Activated naive CD4-positive, alpha-beta T cell treated with anti-CD3 and anti-CD28 coated beads for 36 hours (primary cell): ENCODE measurements at regions not wholly inside any gene's neighbourhood (a gene's known extent, or its start where the extent isn't known, plus 50 kb on each side); places are given as distances from the start of the nearest gene placed in this dataset.
"Not testable (repeated sequence)": the region's sequence is repeated elsewhere in the genome, so short reads cannot be mapped to it uniquely, and the experiment has no call there.

ENCODE experiments used
- CTCF ChIA-PET: fragments of 350-600 bp; sonication (Branson Sonifier 250); formaldehyde crosslinking; loops from one replicate; lab custom pipeline; 2021; ENCODE audit warnings: antibody characterized with exemption; lab: Charles Lee
- DNase-seq: peaks from one replicate; pipeline ENCODE4 v3.0.0-alpha.2; 2020
- H3K27ac Mint-ChIP-seq: one replicate; pipeline ENCODE4 v1.8.0; 2021; ENCODE audit warnings: mild to moderate bottlenecking, mixed read lengths
- H3K27me3 Mint-ChIP-seq: one replicate; pipeline ENCODE4 v1.8.0; 2021; ENCODE audit warnings: low read depth, mixed read lengths
- H3K36me3 Mint-ChIP-seq: one replicate; pipeline ENCODE4 v1.8.0; 2021; ENCODE audit warnings: low read depth, mixed read lengths
- H3K4me1 Mint-ChIP-seq: one replicate; pipeline ENCODE4 v1.8.0; 2021; ENCODE audit warnings: low read depth, mixed read lengths
- H3K4me3 Mint-ChIP-seq: one replicate; pipeline ENCODE4 v1.8.0; 2021; ENCODE audit warnings: mild to moderate bottlenecking, moderate library complexity, mixed read lengths
- H3K9me3 Mint-ChIP-seq: one replicate; pipeline ENCODE4 v1.8.0; 2021; ENCODE audit warnings: mixed read lengths
- intact Hi-C: fragments of 100-400 bp; cut with micrococcal nuclease; formaldehyde crosslinking; loops from one replicate; pipeline ENCODE4 v1.15.1; 2023

DNA sequence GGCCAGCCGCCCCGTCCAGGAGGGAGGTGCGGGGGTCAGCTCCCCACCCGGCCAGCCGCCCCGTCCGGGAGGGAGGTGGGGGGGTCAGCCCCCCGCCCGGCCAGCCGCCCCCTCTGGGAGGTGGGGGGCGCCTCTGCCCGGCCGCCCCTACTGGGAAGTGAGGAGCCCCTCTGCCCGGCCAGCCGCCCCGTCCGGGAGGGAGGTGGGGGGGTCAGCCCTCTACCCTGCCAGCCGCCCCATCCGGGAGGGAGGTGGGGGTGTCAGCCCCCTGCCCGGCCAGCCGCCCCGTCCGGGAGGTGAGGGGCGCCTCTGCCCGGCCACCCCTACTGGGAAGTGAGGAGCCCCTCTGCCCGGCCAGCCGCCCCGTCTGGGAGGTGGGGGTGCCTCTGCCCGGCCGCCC lies 61.5 kb upstream of the LMCD1 start:
- H3K4me1 Mint-ChIP-seq, H3K9me3 Mint-ChIP-seq, DNase-seq, intact Hi-C loops, H3K27ac Mint-ChIP-seq, H3K27me3 Mint-ChIP-seq, H3K36me3 Mint-ChIP-seq, H3K4me3 Mint-ChIP-seq: not testable (repeated sequence)
- CTCF ChIA-PET = interaction anchor here (0.7 kb wide), 1 partner anchor 8 kb away, joined by 4 read pairs; no protein-coding TSS in a partner anchor

- CTCF ChIA-PET = interaction anchor here (0.7 to 1.3 kb wide), 4 partner anchors 166 to 222 kb away, joined by 3 to 5 read pairs (median 3); no protein-coding TSS in a partner anchor
- DNase-seq = no peak
- peaks cover 5% of the 10 kb centered on the region for H3K9me3 Mint-ChIP-seq
- no peak overlapping the region for H3K27ac Mint-ChIP-seq
- intact Hi-C loops = loop anchor here (1.0 kb wide), 1 partner anchor 181 kb away; no protein-coding TSS in a partner anchor
- H3K4me1 Mint-ChIP-seq = no peaks in the 10 kb centered on the region
- H3K27me3 Mint-ChIP-seq = peaks cover 2% of the 10 kb centered on the region
- H3K4me3 Mint-ChIP-seq = no peak overlapping the region
- H3K36me3 Mint-ChIP-seq = no peaks in the 10 kb centered on the region
Observed at GRCh38 chr3:8441969-8442559, 59.6 kb upstream of the LMCD1 start.

GRCh38 chr3:8442993-8443650 lies 58.5 kb upstream of the LMCD1 start:
- no peak for DNase-seq
- intact Hi-C loops = loop anchor here (1.0 kb wide), 1 partner anchor 180 kb away; no protein-coding TSS in a partner anchor
- H3K4me3 Mint-ChIP-seq = no peak overlapping the region
- CTCF ChIA-PET = interaction anchor here (0.7 to 1.6 kb wide), 2 partner anchors 25 to 177 kb away, joined by 3 to 4 read pairs; no protein-coding TSS in a partner anchor
- H3K27ac Mint-ChIP-seq = no peak overlapping the region
- peaks cover 2% of the 10 kb centered on the region for H3K27me3 Mint-ChIP-seq
- no peaks in the 10 kb centered on the region for H3K36me3 Mint-ChIP-seq
- H3K4me1 Mint-ChIP-seq = no peaks in the 10 kb centered on the region
- H3K9me3 Mint-ChIP-seq = peaks cover 4% of the 10 kb centered on the region

DNA sequence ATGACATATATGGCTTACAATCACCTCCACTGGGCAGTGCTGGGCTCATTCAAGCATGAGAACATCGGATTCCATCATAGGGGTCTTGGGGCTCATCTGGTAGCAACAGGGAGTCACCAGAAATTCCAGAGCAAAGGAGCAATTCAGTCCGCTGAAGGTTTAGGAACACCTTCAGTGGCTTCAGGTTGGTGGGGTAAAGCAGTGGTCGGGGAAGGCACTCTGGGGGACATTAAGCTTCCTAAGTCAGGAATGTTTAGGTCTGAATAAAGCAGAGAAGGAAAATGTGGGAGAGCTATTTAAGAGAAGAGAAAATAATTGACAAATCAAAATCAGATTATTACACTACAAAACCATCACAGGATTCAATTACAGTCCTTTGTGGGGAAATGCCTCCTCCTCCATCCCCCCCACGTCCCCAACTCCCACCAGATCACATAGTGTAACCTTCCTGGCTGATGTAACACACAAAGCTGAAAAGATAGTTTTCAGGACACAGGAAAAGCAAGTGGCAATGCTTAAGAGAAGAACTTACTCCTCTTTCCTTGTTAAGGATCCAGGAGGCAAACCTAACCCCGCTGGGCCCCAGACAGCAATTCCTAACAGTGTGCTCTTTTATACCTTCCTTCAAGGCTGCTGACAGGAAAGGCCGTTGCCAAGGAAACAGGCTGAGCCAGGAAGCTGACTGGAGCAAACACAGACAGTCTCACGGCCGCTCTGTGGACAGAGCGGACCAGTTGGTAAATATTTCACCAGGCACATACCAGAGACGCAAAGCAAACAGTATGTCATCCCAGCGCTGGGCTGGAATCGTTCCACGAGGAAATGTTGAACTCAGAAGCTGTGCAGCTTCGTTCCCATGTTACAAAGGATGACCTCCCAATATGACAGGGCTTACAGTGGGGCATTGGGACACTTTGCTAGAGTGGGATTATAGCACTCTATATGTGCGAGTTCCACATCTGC lies 57.5 kb upstream of the LMCD1 start:
- Mint-ChIP-seq H3K4me3 (no peak overlapping the region), H3K4me1 (no peaks in the 10 kb centered on the region), H3K27me3 (peaks cover 2% of the 10 kb centered on the region), H3K36me3 (no peaks in the 10 kb centered on the region), H3K27ac (no peak overlapping the region), H3K9me3 (no peaks in the 10 kb centered on the region)
- intact Hi-C loops = no loop called here
- CTCF ChIA-PET = interaction anchor here (1.0 to 1.6 kb wide), 2 partner anchors 26 to 55 kb away, joined by 3 to 4 read pairs; no protein-coding TSS in a partner anchor
- peak; percentile 4 for DNase-seq

- H3K27me3 Mint-ChIP-seq = peaks cover 2% of the 10 kb centered on the region
- no peaks in the 10 kb centered on the region for H3K4me1 Mint-ChIP-seq
- no peak for DNase-seq
- intact Hi-C loops = no loop called here
- no peaks in the 10 kb centered on the region for H3K9me3 Mint-ChIP-seq
- CTCF ChIA-PET = no interaction called here
- H3K36me3 Mint-ChIP-seq = no peaks in the 10 kb centered on the region
- H3K27ac Mint-ChIP-seq = no peak overlapping the region
- no peak overlapping the region for H3K4me3 Mint-ChIP-seq
Observed at GRCh38 chr3:8444883-8445282, 56.7 kb upstream of the LMCD1 start.

GRCh38 chr3:8445861-8446260 lies 55.8 kb upstream of the LMCD1 start:
- intact Hi-C loops = no loop called here
- H3K9me3 Mint-ChIP-seq = no peaks in the 10 kb centered on the region
- peaks cover 2% of the 10 kb centered on the region for H3K27me3 Mint-ChIP-seq
- no peak overlapping the region for H3K27ac Mint-ChIP-seq
- no peak for DNase-seq
- H3K36me3 Mint-ChIP-seq = no peaks in the 10 kb centered on the region
- no peak overlapping the region for H3K4me3 Mint-ChIP-seq
- CTCF ChIA-PET = no interaction called here
- no peaks in the 10 kb centered on the region for H3K4me1 Mint-ChIP-seq

GRCh38 chr3:8446845-8447244 lies 54.8 kb upstream of the LMCD1 start:
- DNase-seq = no peak
- CTCF ChIA-PET = no interaction called here
- no peaks in the 10 kb centered on the region for H3K36me3 Mint-ChIP-seq
- H3K4me3 Mint-ChIP-seq = no peak overlapping the region
- H3K27ac Mint-ChIP-seq = no peak overlapping the region
- intact Hi-C loops = no loop called here
- no peaks in the 10 kb centered on the region for H3K4me1 Mint-ChIP-seq
- no peaks in the 10 kb centered on the region for H3K9me3 Mint-ChIP-seq
- peaks cover 2% of the 10 kb centered on the region for H3K27me3 Mint-ChIP-seq

DNA sequence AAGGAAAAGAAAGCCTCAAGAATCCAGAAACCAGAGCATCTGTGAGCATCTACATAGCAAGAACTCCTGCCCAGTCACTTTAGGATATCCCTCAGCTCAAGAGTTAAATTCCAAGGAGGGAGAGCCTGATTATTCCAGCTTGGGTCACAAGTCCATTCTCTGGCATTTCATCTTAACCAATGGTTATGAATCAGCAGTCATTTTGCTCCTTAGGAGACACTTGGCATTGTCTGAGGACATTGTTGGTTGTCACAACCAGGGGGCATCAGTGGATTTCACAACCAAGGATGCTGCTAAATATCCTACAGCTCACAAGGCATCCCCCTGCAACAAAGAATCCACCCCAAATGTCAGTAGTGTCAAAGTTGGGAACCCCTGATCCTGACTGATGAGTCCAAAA lies 51.0 kb upstream of the LMCD1 start:
- CTCF ChIA-PET = no interaction called here
- H3K36me3 Mint-ChIP-seq = no peaks in the 10 kb centered on the region
- no peak overlapping the region for H3K27ac Mint-ChIP-seq

GRCh38 chr3:8451696-8452095 lies 49.9 kb upstream of the LMCD1 start:
- Mint-ChIP-seq H3K27me3 (peaks cover 6% of the 10 kb centered on the region), H3K9me3 (no peaks in the 10 kb centered on the region)
- CTCF ChIA-PET = no interaction called here

More for the DNA sequence above, 51.0 kb upstream of the LMCD1 start:
- intact Hi-C loops = no loop called here
- Mint-ChIP-seq H3K4me1 (no peaks in the 10 kb centered on the region), H3K9me3 (no peaks in the 10 kb centered on the region), H3K27me3 (peaks cover 2% of the 10 kb centered on the region), H3K4me3 (no peak overlapping the region)
- no peak for DNase-seq

More at GRCh38 chr3:8451696-8452095, 49.9 kb upstream of the LMCD1 start:
- no peak for DNase-seq
- no peaks in the 10 kb centered on the region for H3K4me1 Mint-ChIP-seq
- no peak overlapping the region for H3K27ac Mint-ChIP-seq
- H3K4me3 Mint-ChIP-seq = no peak overlapping the region
- no peaks in the 10 kb centered on the region for H3K36me3 Mint-ChIP-seq
- intact Hi-C loops = no loop called here
